Trophoblast cell (in vitro differentiated cells and primary cell): ENCODE measurements at regions not wholly inside any gene's neighbourhood (a gene's known extent, or its start where the extent isn't known, plus 50 kb on each side); places are given as distances from the start of the nearest gene placed in this dataset.

ENCODE experiments used
- DNase-seq, 2 donors: peaks; one replicate each; pipeline ENCODE4 v3.0.0-alpha.2; 2016
- H2AFZ ChIP-seq: 2 replicates; pipeline ENCODE4 v1.6.1; 2013; ENCODE audit warnings: low read length, moderate library complexity, mild to moderate bottlenecking; ENCODE audit not compliant: insufficient read depth, poor library complexity
- H2AK5ac ChIP-seq: 2 replicates; pipeline ENCODE4 v1.6.1; 2013; ENCODE audit warnings: mild to moderate bottlenecking, low read length
- H2BK120ac ChIP-seq: 2 replicates; pipeline ENCODE4 v1.6.1; 2013; ENCODE audit warnings: low read length, mild to moderate bottlenecking, moderate library complexity; ENCODE audit not compliant: insufficient read depth, poor library complexity
- H2BK12ac ChIP-seq: 2 replicates; pipeline ENCODE4 v1.6.1; 2013; ENCODE audit warnings: mild to moderate bottlenecking, low read length, moderate library complexity
- H2BK5ac ChIP-seq: 2 replicates; pipeline ENCODE4 v1.6.1; 2013; ENCODE audit warnings: low read length, low read depth, moderate library complexity, mild to moderate bottlenecking; ENCODE audit not compliant: poor library complexity
- H3K14ac ChIP-seq: 2 replicates; pipeline ENCODE4 v1.6.1; 2013; ENCODE audit warnings: mild to moderate bottlenecking, low read length
- H3K18ac ChIP-seq: 2 replicates; pipeline ENCODE4 v1.6.1; 2013; ENCODE audit warnings: mild to moderate bottlenecking, low read length
- H3K23ac ChIP-seq: 2 replicates; pipeline ENCODE4 v1.6.1; 2013; ENCODE audit warnings: low read length
- H3K27ac ChIP-seq: 2 replicates; pipeline ENCODE4 v1.5.1; 2013; ENCODE audit warnings: low read depth, mild to moderate bottlenecking, inconsistent platforms, low read length, moderate library complexity
- H3K27me3 ChIP-seq: 2 replicates; pipeline ENCODE4 v1.6.1; 2013; ENCODE audit warnings: inconsistent platforms, mild to moderate bottlenecking, low read length, moderate library complexity; ENCODE audit not compliant: insufficient read depth
- H3K36me3 ChIP-seq, 2 experiments: 1 replicate in 1 of 2; 2 replicates in 1 of 2; pipeline ENCODE4 v1.6.1; 2013; ENCODE audit warnings: low read length in 2 of 2, mild to moderate bottlenecking in 2 of 2, moderate library complexity in 1 of 2; ENCODE audit not compliant: insufficient read depth in 2 of 2, control insufficient read depth in 1 of 2
- H3K4ac ChIP-seq: 2 replicates; pipeline ENCODE4 v1.6.1; 2013; ENCODE audit warnings: low read depth, mild to moderate bottlenecking, low read length, moderate library complexity
- H3K4me1 ChIP-seq, 2 experiments: 1 replicate in 1 of 2; 2 replicates in 1 of 2; pipeline ENCODE4 v1.6.1; 2013; ENCODE audit warnings: low read length in 2 of 2, mild to moderate bottlenecking in 2 of 2, moderate library complexity in 1 of 2; ENCODE audit not compliant: insufficient read depth in 2 of 2, control insufficient read depth in 1 of 2
- H3K4me2 ChIP-seq: 2 replicates; pipeline ENCODE4 v1.6.1; 2013; ENCODE audit warnings: inconsistent platforms, mild to moderate bottlenecking, low read length, moderate library complexity
- H3K4me3 ChIP-seq: 2 replicates; pipeline ENCODE4 v1.5.1; 2013; ENCODE audit warnings: mild to moderate bottlenecking, low read depth, low read length, inconsistent platforms
- H3K79me1 ChIP-seq: one replicate; pipeline ENCODE4 v1.6.1; 2013; ENCODE audit warnings: low read length
- H3K79me2 ChIP-seq: 2 replicates; pipeline ENCODE4 v1.6.1; 2013; ENCODE audit warnings: low read length, mild to moderate bottlenecking; ENCODE audit not compliant: control insufficient read depth, insufficient read depth, poor library complexity
- H3K9ac ChIP-seq: 2 replicates; pipeline ENCODE4 v1.6.1; 2013; ENCODE audit warnings: mild to moderate bottlenecking, low read length
- H3K9me3 ChIP-seq: 2 replicates; pipeline ENCODE4 v1.6.1; 2013; ENCODE audit warnings: low read depth, mild to moderate bottlenecking, control low read depth, inconsistent platforms, low read length; ENCODE audit not compliant: insufficient read depth
- H4K12ac ChIP-seq: 2 replicates; pipeline ENCODE4 v1.6.1; 2013; ENCODE audit warnings: low read depth, mild to moderate bottlenecking, low read length, moderate library complexity
- H4K8ac ChIP-seq: 2 replicates; pipeline ENCODE4 v1.6.1; 2013; ENCODE audit warnings: low read depth, mild to moderate bottlenecking, low read length, moderate library complexity
- H4K91ac ChIP-seq: one replicate; pipeline ENCODE4 v1.6.1; 2013; ENCODE audit warnings: low read depth, mild to moderate bottlenecking, low read length, moderate library complexity
- WGBS: extraction: QIAGEN DNeasy Blood & Tissue Kit; methylation state at CpG from one replicate; pipeline ENCODE4 v1.1.7; 2013; ENCODE audit warnings: missing lambda C conversion rate; ENCODE audit not compliant: insufficient read length, insufficient coverage; ENCODE audit errors: extremely low coverage; 5-methylcytosine and 5-hydroxymethylcytosine counted together

- Histone ChIP-seq H3K4ac (no peak overlapping the region), H4K8ac (no peak overlapping the region), H2BK120ac (no peak overlapping the region), H3K4me3 (no peak overlapping the region), H3K27me3 (no peaks in the 10 kb centered on the region), H3K79me2 (no peaks in the 10 kb centered on the region), H3K9me3 (no peaks in the 10 kb centered on the region), H3K23ac (no peak overlapping the region), H4K91ac (no peak overlapping the region), H4K12ac (no peak overlapping the region), H2AFZ (no peak overlapping the region), H2BK5ac (no peak overlapping the region), H2BK12ac (no peak overlapping the region), H3K79me1 (no peaks in the 10 kb centered on the region), H3K18ac (no peak overlapping the region), H3K14ac (no peak overlapping the region), H3K36me3 (no peaks in the 10 kb centered on the region), H3K4me2 (no peak overlapping the region), H3K4me1 (peaks cover 2 to 5% of the 10 kb centered on the region in 2 experiments), H2AK5ac (no peak overlapping the region), H3K27ac (no peak overlapping the region), H3K9ac (no peak overlapping the region)
- DNase-seq: peak in 1 of 2 donors; percentile 2
- no CpG with 5 or more reads among the region's 2 CpGs for WGBS
Measured at GRCh38 chr13:27704681-27705080, 83.0 kb downstream of the POLR1D start.

- Histone ChIP-seq H3K4me3 (no peak overlapping the region), H4K12ac (no peak overlapping the region)
Measured at GRCh38 chr13:27708325-27708724, 84.0 kb upstream of the GSX1 start.

GRCh38 chr13:27709779-27710178 is 82.5 kb upstream of the GSX1 start:
- H3K4me3 ChIP-seq: no peak overlapping the region

More at GRCh38 chr13:27708325-27708724, 84.0 kb upstream of the GSX1 start:
- no CpG with 5 or more reads among the region's 9 CpGs for WGBS
- H3K27me3 ChIP-seq: no peaks in the 10 kb centered on the region
- H3K4me1 ChIP-seq: peaks cover 2 to 5% of the 10 kb centered on the region in 2 experiments
- H3K79me2 ChIP-seq: no peaks in the 10 kb centered on the region
- no peaks in the 10 kb centered on the region for H3K79me1 ChIP-seq
- H3K23ac ChIP-seq: no peak overlapping the region
- H4K91ac ChIP-seq: no peak overlapping the region
- no peak overlapping the region for H2BK12ac ChIP-seq
- H3K14ac ChIP-seq: no peak overlapping the region
- no peak overlapping the region for H2AK5ac ChIP-seq
- no peak overlapping the region for H2BK120ac ChIP-seq
- H3K4ac ChIP-seq: no peak overlapping the region
- H3K18ac ChIP-seq: no peak overlapping the region
- H3K4me2 ChIP-seq: no peak overlapping the region
- H3K36me3 ChIP-seq: no peaks in the 10 kb centered on the region
- H4K8ac ChIP-seq: no peak overlapping the region
- H2BK5ac ChIP-seq: no peak overlapping the region
- no peak overlapping the region for H3K9ac ChIP-seq
- DNase-seq: no peak
- H2AFZ ChIP-seq: no peak overlapping the region
- H3K9me3 ChIP-seq: no peaks in the 10 kb centered on the region
- no peak overlapping the region for H3K27ac ChIP-seq

GRCh38 chr13:27712421-27712820 is 79.9 kb upstream of the GSX1 start:
- Histone ChIP-seq H3K23ac (no peak overlapping the region), H3K27me3 (no peaks in the 10 kb centered on the region), H3K18ac (no peak overlapping the region), H3K79me1 (no peaks in the 10 kb centered on the region), H3K4me3 (no peak overlapping the region), H3K14ac (no peak overlapping the region), H4K8ac (no peak overlapping the region), H3K4me1 (peaks cover 2 to 5% of the 10 kb centered on the region in 2 experiments), H2BK12ac (no peak overlapping the region), H3K36me3 (no peaks in the 10 kb centered on the region), H4K12ac (no peak overlapping the region), H2AK5ac (no peak overlapping the region), H3K9ac (no peak overlapping the region), H3K4me2 (no peak overlapping the region), H3K79me2 (no peaks in the 10 kb centered on the region), H3K27ac (no peak overlapping the region), H2BK5ac (no peak overlapping the region), H3K4ac (no peak overlapping the region), H4K91ac (no peak overlapping the region), H3K9me3 (no peaks in the 10 kb centered on the region), H2AFZ (no peak overlapping the region), H2BK120ac (no peak overlapping the region)
- peak in 1 of 2 donors; percentile 4 for DNase-seq
- no CpG with 5 or more reads among the region's 2 CpGs for WGBS

More at GRCh38 chr13:27709779-27710178, 82.5 kb upstream of the GSX1 start:
- no CpG with 5 or more reads among the region's 1 CpG for WGBS
- Histone ChIP-seq H3K36me3 (no peaks in the 10 kb centered on the region), H3K4ac (no peak overlapping the region), H2BK5ac (no peak overlapping the region), H4K8ac (no peak overlapping the region), H2AK5ac (no peak overlapping the region), H3K79me1 (no peaks in the 10 kb centered on the region), H3K23ac (no peak overlapping the region), H3K4me1 (peaks cover 2 to 5% of the 10 kb centered on the region in 2 experiments), H3K14ac (no peak overlapping the region), H2BK120ac (no peak overlapping the region), H3K4me2 (no peak overlapping the region), H4K91ac (no peak overlapping the region), H3K79me2 (no peaks in the 10 kb centered on the region), H3K9ac (no peak overlapping the region), H2AFZ (no peak overlapping the region), H4K12ac (no peak overlapping the region), H3K27me3 (no peaks in the 10 kb centered on the region), H2BK12ac (no peak overlapping the region), H3K27ac (no peak overlapping the region), H3K9me3 (no peaks in the 10 kb centered on the region), H3K18ac (no peak overlapping the region)
- DNase-seq: no peak
